ENCODE measurements at regions not wholly inside any gene's neighbourhood (a gene's known extent, or its start where the extent isn't known, plus 50 kb on each side); places are given as distances from the start of the nearest gene placed in this dataset.

- TF ChIP-seq CTCF (IDR thresholded peaks at IDR 0.05) (no peak), POLR2AphosphoS5 (IDR thresholded peaks at IDR 0.05; ENCODE audit: insufficient read depth in 1 of 2, low read depth in 1 of 2) (no peak), POLR2A (IDR thresholded peaks at IDR 0.05) (no peak)
These were observed 184.6 kb upstream of the KIT start for GRCh38 chr4:54473077-54473545.
